WI38 (cell line): ENCODE measurements at regions not wholly inside any gene's neighbourhood (a gene's known extent, or its start where the extent isn't known, plus 50 kb on each side); places are given as distances from the start of the nearest gene placed in this dataset.
"Not testable (repeated sequence)": the region's sequence is repeated elsewhere in the genome, so short reads cannot be mapped to it uniquely, and the experiment has no call there.

ENCODE experiments used
- H3K4me3 ChIP-seq: 2 replicates; pipeline ENCODE4 v1.5.1; 2011; ENCODE audit warnings: low read depth, mild to moderate bottlenecking, control low read depth, low read length
- CTCF ChIP-seq: IDR thresholded peaks from 2 replicates; pipeline ENCODE4 v1.5.1; 2012; ENCODE audit warnings: low read depth, mild to moderate bottlenecking, control low read depth, low read length

- no peak overlapping the region for H3K4me3 ChIP-seq
- TF ChIP-seq CTCF: no peak
These were observed 96.9 kb downstream of the KATNIP start for GRCh38 chr16:27646806-27647205.

- no peak for TF ChIP-seq CTCF
- no peak overlapping the region for H3K4me3 ChIP-seq
These were observed 99.1 kb downstream of the KATNIP start for GRCh38 chr16:27649021-27649420.

GRCh38 chr16:27650073-27650701, 100.2 kb downstream of the KATNIP start:
- no peak for TF ChIP-seq CTCF
- H3K4me3 ChIP-seq: no peak overlapping the region

GRCh38 chr16:27651301-27651700, 101.4 kb downstream of the KATNIP start:
- H3K4me3 ChIP-seq: no peak overlapping the region
- TF ChIP-seq CTCF: no peak

DNA sequence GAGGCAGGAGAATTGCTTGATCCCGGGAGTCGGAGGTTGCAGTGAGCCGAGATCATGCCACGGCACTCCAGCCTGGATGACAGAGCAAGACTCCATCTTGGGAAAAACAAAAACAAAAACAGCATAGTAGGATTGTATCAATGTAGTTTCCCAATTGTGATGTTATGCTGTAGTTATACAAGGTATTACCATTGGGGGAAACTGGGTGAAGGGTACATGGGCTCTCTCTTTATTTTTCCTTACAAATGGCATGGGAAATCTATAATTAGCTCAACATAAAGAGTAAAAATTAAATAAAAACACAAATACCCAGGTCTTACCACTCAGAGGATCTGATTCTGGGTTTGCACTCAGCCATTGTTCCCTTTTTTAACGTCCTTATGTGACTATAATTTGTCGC, 107.9 kb downstream of the KATNIP start:
- TF ChIP-seq CTCF: no peak
- H3K4me3 ChIP-seq: no peak overlapping the region

DNA sequence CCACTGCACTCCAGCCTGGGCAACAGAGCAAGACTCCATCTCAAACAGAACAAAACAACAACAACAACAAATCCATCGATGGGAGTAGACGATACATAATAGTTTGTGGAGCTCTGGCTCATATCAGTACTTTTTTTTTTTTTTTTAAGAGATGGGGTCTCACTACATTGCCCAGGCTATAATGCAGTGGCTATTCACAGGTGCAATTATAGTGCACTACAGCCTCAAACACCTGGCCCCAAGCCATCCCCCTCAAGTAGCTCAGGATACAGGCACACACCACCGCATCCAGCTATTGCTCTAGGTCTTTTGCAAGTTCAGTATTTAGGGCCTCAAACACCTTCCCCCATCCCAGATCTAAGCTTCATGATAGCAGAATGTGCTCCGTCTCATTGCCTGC, 110.6 kb downstream of the KATNIP start:
- TF ChIP-seq CTCF: no peak
- H3K4me3 ChIP-seq: no peak overlapping the region

DNA sequence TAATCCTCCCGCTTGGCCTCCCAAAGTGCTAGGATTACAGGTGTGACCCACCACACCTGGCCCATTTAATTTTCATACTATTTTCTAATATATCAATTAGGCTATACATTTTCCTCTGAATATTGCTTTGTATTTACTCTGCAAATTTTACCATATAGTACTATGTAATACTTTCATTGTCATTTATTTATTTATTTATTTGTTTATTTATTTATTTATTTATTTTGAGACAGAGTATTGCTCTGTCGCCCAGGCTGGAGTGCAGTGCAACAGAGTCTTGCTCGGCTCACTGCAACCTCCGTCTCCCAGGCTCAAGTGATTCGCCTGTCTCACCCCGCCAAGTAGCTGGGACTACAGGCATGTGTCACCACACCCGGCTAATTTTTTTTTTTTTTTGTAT, 113.3 kb downstream of the KATNIP start:
- H3K4me3 ChIP-seq: not testable (repeated sequence)

- no peak overlapping the region for H3K4me3 ChIP-seq
- TF ChIP-seq CTCF: no peak
These were observed 115.9 kb downstream of the KATNIP start for GRCh38 chr16:27665881-27666280.
